ENCODE measurements at regions not wholly inside any gene's neighbourhood (a gene's known extent, or its start where the extent isn't known, plus 50 kb on each side); places are given as distances from the start of the nearest gene placed in this dataset.

GRCh38 chrX:39842281-39842973 lies 255.3 kb downstream of the BCOR start:
- 72 to 94% methylated on average over 10 of the region's 10 CpGs for WGBS, 2 donors
- Histone ChIP-seq H3K4me3 (no peak overlapping the region), H3K36me3 (no peaks in the 10 kb centered on the region), H3K27me3 (no peaks in the 10 kb centered on the region), H3K4me1 (no peaks in the 10 kb centered on the region), H3K9me3 (no peaks in the 10 kb centered on the region), H3K27ac (no peak overlapping the region)
- TF ChIP-seq CTCF (IDR thresholded peaks at IDR 0.05), result no peak
- no peak for TF ChIP-seq EP300 (IDR thresholded peaks at IDR 0.05)
- no peak for TF ChIP-seq POLR2A (IDR thresholded peaks at IDR 0.05)
- DNase-seq (ENCODE audit: low spot score in 2 of 2), result no peak

- 68 to 83% methylated on average over 4 of the region's 4 CpGs for whole genome bisulfite sequencing, 2 donors
- H3K27me3 ChIP-seq, result no peaks in the 10 kb centered on the region
- H3K4me1 ChIP-seq, result no peaks in the 10 kb centered on the region
- H3K4me3 ChIP-seq, result no peak overlapping the region
- no peaks in the 10 kb centered on the region for H3K9me3 ChIP-seq
- TF ChIP-seq CTCF (IDR thresholded peaks at IDR 0.05) (no peak), EP300 (IDR thresholded peaks at IDR 0.05) (no peak), POLR2A (IDR thresholded peaks at IDR 0.05) (no peak)
- DNase-seq (ENCODE audit: low spot score in 2 of 2), result no peak
- no peaks in the 10 kb centered on the region for H3K36me3 ChIP-seq
- H3K27ac ChIP-seq, result no peak overlapping the region
Measured at GRCh38 chrX:39843318-39843717, 254.4 kb downstream of the BCOR start.

GRCh38 chrX:39845233-39845632 lies 252.5 kb downstream of the BCOR start:
- H3K27ac ChIP-seq, result no peak overlapping the region
- 77 to 80% methylated on average over 9 of the region's 9 CpGs for WGBS, 2 donors

GRCh38 chrX:39846460-39846859 lies 251.3 kb downstream of the BCOR start:
- whole genome bisulfite sequencing, 2 donors, result 86 to 93% methylated on average over 4 of the region's 4 CpGs
- Histone ChIP-seq H3K36me3 (no peaks in the 10 kb centered on the region), H3K4me1 (no peaks in the 10 kb centered on the region), H3K4me3 (no peak overlapping the region), H3K9me3 (no peaks in the 10 kb centered on the region), H3K27ac (no peak overlapping the region), H3K27me3 (no peaks in the 10 kb centered on the region)
- no peak for TF ChIP-seq CTCF (IDR thresholded peaks at IDR 0.05)
- no peak for TF ChIP-seq POLR2A (IDR thresholded peaks at IDR 0.05)
- DNase-seq (ENCODE audit: low spot score in 2 of 2), result no peak

More at GRCh38 chrX:39845233-39845632, 252.5 kb downstream of the BCOR start:
- Histone ChIP-seq H3K4me1 (no peaks in the 10 kb centered on the region), H3K36me3 (no peaks in the 10 kb centered on the region), H3K9me3 (no peaks in the 10 kb centered on the region), H3K27me3 (no peaks in the 10 kb centered on the region), H3K4me3 (no peak overlapping the region)
- no peak for DNase-seq (ENCODE audit: low spot score in 2 of 2)
- TF ChIP-seq EP300 (IDR thresholded peaks at IDR 0.05) (no peak), POLR2A (IDR thresholded peaks at IDR 0.05) (no peak)

- Histone ChIP-seq H3K4me3 (no peak overlapping the region), H3K27ac (peak overlapping the region in 1 of 4 donors; percentile 44), H3K4me1 (no peaks in the 10 kb centered on the region), H3K9me3 (no peaks in the 10 kb centered on the region), H3K27me3 (no peaks in the 10 kb centered on the region), H3K36me3 (no peaks in the 10 kb centered on the region)
- peak in 1 of 2 donors; percentile 9 for DNase-seq (ENCODE audit: low spot score in 2 of 2)
- 50 to 60% methylated on average over 5 of the region's 5 CpGs for WGBS, 2 donors
- no peak for TF ChIP-seq CTCF (IDR thresholded peaks at IDR 0.05)
- no peak for TF ChIP-seq EP300 (IDR thresholded peaks at IDR 0.05)
- TF ChIP-seq POLR2A (IDR thresholded peaks at IDR 0.05), result no peak
Measured at GRCh38 chrX:39848243-39848642, 249.5 kb downstream of the BCOR start.
